ENCODE measurements at regions not wholly inside any gene's neighbourhood (a gene's known extent, or its start where the extent isn't known, plus 50 kb on each side); places are given as distances from the start of the nearest gene placed in this dataset.

GRCh38 chr15:95664450-95664849 is 666.0 kb upstream of the NR2F2 start:
- DNase-seq (ENCODE audit: low spot score): no peak
- TF ChIP-seq CTCF (IDR thresholded peaks at IDR 0.05; ENCODE audit: extremely low read depth, insufficient read depth, missing control alignments): no peak
- in situ Hi-C loops (cut with MboI; ENCODE audit: low pct_unique_long_range_greater_than_20kb, low sequenced_read_pairs, unreplicated experiment): no loop called here

DNA sequence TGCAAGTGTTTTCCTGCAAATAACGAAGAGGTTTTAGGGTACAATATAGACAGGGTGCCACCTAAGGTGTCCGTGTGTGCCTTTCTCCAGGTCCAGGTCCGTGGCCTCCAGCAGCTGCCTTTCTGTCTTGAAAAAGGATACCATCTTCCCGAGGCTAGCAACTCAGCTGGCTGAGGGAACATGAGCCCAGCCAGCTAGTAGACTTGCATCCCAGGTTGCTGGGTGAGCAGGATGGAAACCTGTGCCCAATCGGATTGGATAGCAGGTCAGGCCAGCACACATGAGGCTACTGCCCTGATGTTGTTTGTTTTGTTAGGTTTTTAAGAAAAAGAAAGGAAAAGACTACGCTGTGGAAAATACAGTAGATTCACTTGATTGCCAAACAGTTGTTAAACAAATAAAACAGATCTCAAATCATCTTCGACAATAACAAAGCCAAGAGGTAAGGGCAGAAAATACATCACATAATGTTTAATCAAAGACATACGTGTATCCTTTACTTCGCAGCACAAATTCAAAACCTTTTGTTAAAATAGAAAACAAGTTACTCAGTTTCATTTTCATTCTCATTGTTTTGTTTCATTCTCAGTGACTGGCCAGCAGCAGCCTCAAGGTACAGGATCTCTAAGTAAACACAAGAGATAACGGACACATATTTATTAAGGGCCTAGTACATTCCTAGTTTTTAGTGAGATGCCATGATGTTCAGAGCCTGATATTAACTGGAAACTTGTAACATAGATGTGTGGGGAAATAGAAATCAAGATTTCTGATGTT is 661.2 kb upstream of the NR2F2 start:
- in situ Hi-C loops (cut with MboI; ENCODE audit: low pct_unique_long_range_greater_than_20kb, low sequenced_read_pairs, unreplicated experiment): no loop called here
- DNase-seq (ENCODE audit: low spot score): peak; percentile 20
- TF ChIP-seq CTCF (IDR thresholded peaks at IDR 0.05; ENCODE audit: extremely low read depth, insufficient read depth, missing control alignments): no peak

- in situ Hi-C loops (cut with MboI; ENCODE audit: low pct_unique_long_range_greater_than_20kb, low sequenced_read_pairs, unreplicated experiment): no loop called here
- no peak for DNase-seq (ENCODE audit: low spot score)
- no peak for TF ChIP-seq CTCF (IDR thresholded peaks at IDR 0.05; ENCODE audit: extremely low read depth, insufficient read depth, missing control alignments)
Measured at GRCh38 chr15:95674031-95674430, 656.5 kb upstream of the NR2F2 start.

- in situ Hi-C loops (cut with MboI; ENCODE audit: low pct_unique_long_range_greater_than_20kb, low sequenced_read_pairs, unreplicated experiment): no loop called here
- TF ChIP-seq CTCF (IDR thresholded peaks at IDR 0.05; ENCODE audit: extremely low read depth, insufficient read depth, missing control alignments): no peak
- DNase-seq (ENCODE audit: low spot score): no peak
Measured at GRCh38 chr15:95676500-95676899, 654.0 kb upstream of the NR2F2 start.

GRCh38 chr15:95679847-95680582 is 650.5 kb upstream of the NR2F2 start:
- no peak for TF ChIP-seq CTCF (IDR thresholded peaks at IDR 0.05; ENCODE audit: extremely low read depth, insufficient read depth, missing control alignments)
- in situ Hi-C loops (cut with MboI; ENCODE audit: low pct_unique_long_range_greater_than_20kb, low sequenced_read_pairs, unreplicated experiment): no loop called here
- no peak for DNase-seq (ENCODE audit: low spot score)

DNA sequence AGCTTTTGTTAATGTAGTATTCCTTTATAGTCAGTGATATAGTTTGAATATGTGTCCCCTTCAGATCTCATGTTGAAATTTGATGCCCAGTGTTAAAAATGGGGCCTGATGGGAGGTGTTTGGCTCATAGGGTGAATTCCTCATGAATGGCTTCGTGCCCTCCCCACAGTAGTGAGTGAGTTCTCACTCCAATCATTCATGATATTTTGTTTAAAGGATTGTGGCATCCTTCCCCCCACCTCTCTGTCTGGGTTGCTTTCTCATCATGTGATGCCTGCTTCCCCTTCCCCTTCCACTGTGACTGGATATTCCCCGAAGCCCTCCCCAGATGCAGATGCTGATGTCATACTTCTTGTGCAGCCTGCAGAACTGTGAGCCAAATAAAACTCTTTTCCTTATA is 649.8 kb upstream of the NR2F2 start:
- in situ Hi-C loops (cut with MboI; ENCODE audit: low pct_unique_long_range_greater_than_20kb, low sequenced_read_pairs, unreplicated experiment): no loop called here
- no peak for DNase-seq (ENCODE audit: low spot score)
- TF ChIP-seq CTCF (IDR thresholded peaks at IDR 0.05; ENCODE audit: extremely low read depth, insufficient read depth, missing control alignments): no peak
